ENCODE measurements at regions not wholly inside any gene's neighbourhood (a gene's known extent, or its start where the extent isn't known, plus 50 kb on each side); places are given as distances from the start of the nearest gene placed in this dataset.
"Not testable (repeated sequence)": the region's sequence is repeated elsewhere in the genome, so short reads cannot be mapped to it uniquely, and the experiment has no call there.

GRCh38 chr2:4931721-4932365 lies 760.3 kb upstream of the SOX11 start:
- TF ChIP-seq ZNF132 (tag by site-specific recombination; IDR thresholded peaks at IDR 0.05; ENCODE audit: borderline replicate concordance) (no peak), ZNF174 (tag by site-specific recombination; IDR thresholded peaks at IDR 0.05) (no peak), TCF7L2 (IDR thresholded peaks at IDR 0.05; ENCODE audit: borderline replicate concordance, low read depth, low read length) (no peak), ZNF19 (tag by site-specific recombination; IDR thresholded peaks at IDR 0.05; ENCODE audit: low read depth) (no peak), ZNF621 (tag by site-specific recombination; IDR thresholded peaks at IDR 0.05) (no peak), AEBP2 (tag by site-specific recombination; IDR thresholded peaks at IDR 0.05; ENCODE audit: borderline replicate concordance) (no peak), ZNF549 (tag by site-specific recombination; IDR thresholded peaks at IDR 0.05) (no peak), ZNF48 (tag by site-specific recombination; IDR thresholded peaks at IDR 0.05) (no peak), ZNF623 (tag by site-specific recombination; IDR thresholded peaks at IDR 0.05) (no peak), EGR2 (tag by site-specific recombination; IDR thresholded peaks at IDR 0.05; ENCODE audit: low read depth) (no peak), SP2 (tag by site-specific recombination; IDR thresholded peaks at IDR 0.05) (no peak), ZNF350 (tag by site-specific recombination; IDR thresholded peaks at IDR 0.05) (no peak), ZNF701 (tag by site-specific recombination; IDR thresholded peaks at IDR 0.05) (no peak), ZNF148 (tag by site-specific recombination; IDR thresholded peaks at IDR 0.05; ENCODE audit: borderline replicate concordance) (no peak), INSM2 (tag by site-specific recombination; IDR thresholded peaks at IDR 0.05) (no peak), ZBTB49 (tag by site-specific recombination; IDR thresholded peaks at IDR 0.05; ENCODE audit: low read depth) (no peak), SCRT1 (tag by site-specific recombination; IDR thresholded peaks at IDR 0.05; ENCODE audit: borderline replicate concordance) (no peak)
- no peak overlapping the region for H3K27ac ChIP-seq (ENCODE audit: extremely low read depth, low read depth, low read length)
- ChIA-PET CTCF (no interaction called here), POLR2A (no interaction called here)
- no peaks in the 10 kb centered on the region for H3K36me3 ChIP-seq (ENCODE audit: control insufficient read depth in 2 of 2, insufficient read depth in 1 of 2, low read length in 2 of 2)
- H3K9me3 ChIP-seq (ENCODE audit: control insufficient read depth, insufficient read depth, low read depth, low read length), result no peaks in the 10 kb centered on the region
- no peak overlapping the region for H3K4me3 ChIP-seq (ENCODE audit: low read depth, low read length)
- H3K4me1 ChIP-seq (ENCODE audit: control insufficient read depth, insufficient read depth, low read length), result no peaks in the 10 kb centered on the region

- H3K4me1 ChIP-seq (ENCODE audit: control insufficient read depth, insufficient read depth, low read length); H3K36me3 ChIP-seq (ENCODE audit: control insufficient read depth in 2 of 2, insufficient read depth in 1 of 2, low read length in 2 of 2); H3K27ac ChIP-seq (ENCODE audit: extremely low read depth, low read depth, low read length); POLR2A ChIA-PET; H3K4me3 ChIP-seq (ENCODE audit: low read depth, low read length); CTCF ChIA-PET; H3K9me3 ChIP-seq (ENCODE audit: control insufficient read depth, insufficient read depth, low read depth, low read length): not testable (repeated sequence)
These were observed 756.9 kb upstream of the SOX11 start for GRCh38 chr2:4935291-4935690.
